Lower lobe of right lung (tissue), 2 donors: ENCODE measurements at regions not wholly inside any gene's neighbourhood (a gene's known extent, or its start where the extent isn't known, plus 50 kb on each side); places are given as distances from the start of the nearest gene placed in this dataset.

Experiments
- ATAC-seq, 2 donors: fragments of 200-7000 bp; cut with Tn5 transposase; one replicate each; pipeline ENCODE4 v1.9.1; 2020 to 2022; ENCODE audit warnings: mild to moderate bottlenecking in 2 of 2, moderate library complexity in 2 of 2
- DNase-seq: peaks from one replicate; pipeline ENCODE4 v3.0.0-alpha.2; 2020
- H3K27ac ChIP-seq: fragments of 200-600 bp; one replicate; pipeline ENCODE4 v1.8.0; 2022
- H3K27me3 ChIP-seq: fragments of 200-600 bp; one replicate; pipeline ENCODE4 v1.8.0; 2022; ENCODE audit warnings: low read depth
- H3K36me3 ChIP-seq: fragments of 200-600 bp; one replicate; pipeline ENCODE4 v1.8.0; 2022; ENCODE audit warnings: mild to moderate bottlenecking
- H3K4me1 ChIP-seq: fragments of 200-600 bp; one replicate; pipeline ENCODE4 v1.8.0; 2022
- H3K4me3 ChIP-seq: fragments of 200-600 bp; one replicate; pipeline ENCODE4 v1.8.0; 2022; ENCODE audit warnings: mild to moderate bottlenecking
- H3K9me3 ChIP-seq: fragments of 200-600 bp; one replicate; pipeline ENCODE4 v1.8.0; 2022
- CTCF ChIP-seq: fragments of 200-600 bp; IDR thresholded peaks from one replicate; pipeline ENCODE4 v1.8.0; 2022; ENCODE audit warnings: antibody characterized with exemption, mild to moderate bottlenecking
- intact Hi-C: fragments of 100-400 bp; cut with DNase I; formaldehyde crosslinking; loops from one replicate; pipeline ENCODE4 v1.11.0; 2022
- donor health status: DM: no; HTN: yes; CAD: no; lungs with severe emphysema.

GRCh38 chr18:50507120-50507590, 52.7 kb upstream of the MAPK4 start:
- Histone ChIP-seq H3K9me3 (no peaks in the 10 kb centered on the region), H3K36me3 (no peaks in the 10 kb centered on the region), H3K27me3 (no peaks in the 10 kb centered on the region), H3K4me1 (no peaks in the 10 kb centered on the region), H3K4me3 (no peak overlapping the region), H3K27ac (no peak overlapping the region)
- DNase-seq (no peak), ATAC-seq (peak; percentile 78 to 83)
- intact Hi-C loops = loop anchor here (10.0 kb wide), 1 partner anchor 278 kb away; no protein-coding TSS in a partner anchor
- TF ChIP-seq CTCF = peak; percentile 56

DNA sequence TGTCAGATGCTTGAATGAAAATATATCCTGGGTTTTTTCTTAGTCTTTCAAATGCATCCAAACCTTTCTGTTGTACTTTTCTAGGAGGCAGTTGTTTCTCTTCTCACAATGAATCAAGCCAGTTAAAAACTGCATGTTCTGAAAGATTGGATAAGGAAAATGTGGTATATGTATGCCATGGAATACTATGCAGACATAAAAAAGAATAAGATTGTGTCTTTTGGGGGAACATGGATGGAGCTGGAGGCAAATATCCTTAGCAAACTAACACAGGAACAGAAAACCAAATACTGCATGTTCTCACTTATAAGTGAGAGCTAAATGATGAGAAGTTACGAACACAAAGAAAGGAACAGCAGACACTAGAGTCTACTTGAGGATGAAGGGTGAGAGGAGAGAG, 51.7 kb upstream of the MAPK4 start:
- H3K4me3 ChIP-seq = no peak overlapping the region
- no peaks in the 10 kb centered on the region for H3K9me3 ChIP-seq
- TF ChIP-seq CTCF = no peak
- no peak overlapping the region for H3K27ac ChIP-seq
- DNase-seq (no peak), ATAC-seq (no peak)
- intact Hi-C loops = loop anchor here (10.0 kb wide), 1 partner anchor 277 kb away; no protein-coding TSS in a partner anchor
- H3K4me1 ChIP-seq = no peaks in the 10 kb centered on the region
- H3K27me3 ChIP-seq = no peaks in the 10 kb centered on the region
- H3K36me3 ChIP-seq = no peaks in the 10 kb centered on the region

DNA sequence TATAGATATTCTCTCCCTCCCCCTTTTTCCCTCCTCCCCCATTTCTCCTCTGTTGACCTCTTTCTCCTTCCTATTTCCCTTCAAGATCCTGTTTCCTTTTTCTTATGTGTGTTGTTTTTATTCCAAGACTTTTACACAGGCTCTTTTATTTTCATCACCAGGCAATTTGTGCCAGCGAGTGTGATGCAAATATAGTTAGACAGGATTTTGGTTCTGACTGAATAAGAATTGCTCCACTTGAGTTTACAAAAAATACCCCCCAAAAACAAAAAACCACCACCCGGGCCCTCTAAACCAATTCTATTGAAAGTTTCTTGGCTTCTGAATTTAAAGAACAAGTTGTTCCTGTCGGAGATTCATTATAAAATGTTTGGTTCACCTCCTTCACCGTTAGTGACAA, 50.9 kb upstream of the MAPK4 start:
- no peaks in the 10 kb centered on the region for H3K4me1 ChIP-seq
- TF ChIP-seq CTCF = no peak
- no peaks in the 10 kb centered on the region for H3K27me3 ChIP-seq
- intact Hi-C loops = loop anchor here (10.0 kb wide), 1 partner anchor 276 kb away; no protein-coding TSS in a partner anchor
- no peak for DNase-seq
- no peak overlapping the region for H3K4me3 ChIP-seq
- H3K36me3 ChIP-seq = no peaks in the 10 kb centered on the region
- ATAC-seq = no peak
- H3K27ac ChIP-seq = no peak overlapping the region
- no peaks in the 10 kb centered on the region for H3K9me3 ChIP-seq
